K562 (cell line): ENCODE measurements at regions not wholly inside any gene's neighbourhood (a gene's known extent, or its start where the extent isn't known, plus 50 kb on each side); places are given as distances from the start of the nearest gene placed in this dataset.

Source experiments
- ATAC-seq: fragments of 200-7000 bp; cut with Tn5 transposase; 3 replicates; pipeline ENCODE4 v1.9.1; 2020; ENCODE audit warnings: moderate library complexity
- BruUV-seq: library from RNA; stranded (reverse); fragments of 400-500 nt; replicated peaks from 2 replicates; lab custom pipeline; 2021; lab: Mats Ljungman, UMichigan
- CTCF ChIA-PET: fragments of 300-600 bp; formaldehyde crosslinking; extraction: SDS; loops from one replicate; lab custom pipeline; 2021; ENCODE audit warnings: low intra/inter-chr PET ratio; lab: Yijun Ruan, JAX
- POLR2A ChIA-PET: fragments of 300-600, 350-650 bp; sonication (Branson Sonifier 250); formaldehyde crosslinking; extraction: SDS; loops from one replicate; lab custom pipeline; 2021; ENCODE audit warnings: antibody characterized with exemption, inconsistent platforms; lab: Yijun Ruan, JAX
- DNase-seq, 4 experiments: peaks; one replicate each; pipeline versions ENCODE4 v3.0.0 to v3.0.0-alpha.2; 2011 to 2018; ENCODE audit warnings: low spot score in 3 of 4, mixed read lengths in 3 of 4; ENCODE audit errors: extremely low read depth in 1 of 4
- FAIRE-seq: peaks from 2 replicates; lab custom pipeline; 2011; peaks lifted over from hg19 to GRCh38; lab: Jason Lieb, UNC
- H2AFZ ChIP-seq: 2 replicates; pipeline ENCODE4 v1.6.0; 2011; ENCODE audit warnings: low read depth, low read length, control low read depth, inconsistent platforms
- H3K27ac ChIP-seq: fragments of 200-600 bp; 3 replicates; pipeline ENCODE4 v1.8.0; 2011; ENCODE audit warnings: low read depth, mild to moderate bottlenecking, control low read depth, inconsistent platforms, low read length, moderate library complexity, mixed read lengths; ENCODE audit errors: extremely low read depth
- H3K27me3 ChIP-seq, 2 experiments: fragments of 300-600 bp in 1 of 2; 2 replicates in 1 of 2; 3 replicates in 1 of 2; pipeline versions ENCODE4 v1.6.0 to v1.8.0; 2011; ENCODE audit warnings: inconsistent platforms in 2 of 2, low read length in 2 of 2, mild to moderate bottlenecking in 1 of 2, mixed read lengths in 1 of 2, moderate library complexity in 1 of 2; ENCODE audit not compliant: control insufficient read depth in 2 of 2, insufficient read depth in 2 of 2
- H3K36me3 ChIP-seq: fragments of 300-600 bp; 3 replicates; pipeline ENCODE4 v1.8.0; 2011; ENCODE audit warnings: mild to moderate bottlenecking, low read length, inconsistent platforms; ENCODE audit not compliant: control insufficient read depth, insufficient read depth
- H3K4me1 ChIP-seq, 2 experiments: fragments of 200-600 bp in 1 of 2; replicated peaks in 1 of 2; 2 replicates in 1 of 2; 3 replicates in 1 of 2; pipeline versions ENCODE4 v1.5.1 to v1.8.0; 2011; ENCODE audit warnings: inconsistent platforms in 2 of 2, low read length in 2 of 2, mild to moderate bottlenecking in 1 of 2, mixed read lengths in 1 of 2, moderate library complexity in 1 of 2; ENCODE audit not compliant: control insufficient read depth in 2 of 2, insufficient read depth in 2 of 2
- H3K4me2 ChIP-seq: 2 replicates; pipeline ENCODE4 v1.6.1; 2011; ENCODE audit warnings: low read length, control low read depth, inconsistent platforms, mixed read lengths; ENCODE audit not compliant: insufficient read depth
- H3K4me3 ChIP-seq: fragments of 200-600 bp; sonication (generic), shearing (Covaris generic); 2 replicates; pipeline ENCODE4 v1.5.1; 2016; ENCODE audit warnings: control low read depth, inconsistent platforms
- H3K79me2 ChIP-seq: fragments of 200-600 bp; 3 replicates; pipeline ENCODE4 v1.8.0; 2011; ENCODE audit warnings: low read length, inconsistent platforms; ENCODE audit not compliant: control insufficient read depth, insufficient read depth
- H3K9ac ChIP-seq, 2 experiments: 2 replicates each; pipeline versions ENCODE4 v1.6.0 to v1.6.1; 2011; ENCODE audit warnings: low read depth in 2 of 2, low read length in 2 of 2, control low read depth in 1 of 2, inconsistent platforms in 1 of 2, mild to moderate bottlenecking in 1 of 2, mixed read lengths in 1 of 2; ENCODE audit not compliant: insufficient read depth in 1 of 2
- H3K9me1 ChIP-seq: one replicate; pipeline ENCODE4 v1.6.0; 2011; ENCODE audit warnings: inconsistent platforms, mild to moderate bottlenecking, low read length, moderate library complexity; ENCODE audit not compliant: control insufficient read depth, insufficient read depth
- H3K9me3 ChIP-seq: replicated peaks from 2 replicates; pipeline ENCODE4 v1.5.1; 2011; ENCODE audit warnings: low read depth, low read length, inconsistent platforms; ENCODE audit not compliant: control insufficient read depth, insufficient read depth
- H4K20me1 ChIP-seq: replicated peaks from 2 replicates; pipeline ENCODE4 v1.6.1; 2011; ENCODE audit warnings: low read length, inconsistent platforms, mixed read lengths; ENCODE audit not compliant: control insufficient read depth, insufficient read depth
- CBFB ChIP-seq: sonication (generic); formaldehyde crosslinking; IDR thresholded peaks from 2 replicates; pipeline ENCODE4 v1.4.0; 2020; ENCODE audit warnings: mild to moderate bottlenecking, missing genetic modification reagents
- NONO ChIP-seq, 2 experiments: fragments of 200-400 bp in 1 of 2; fragments of 450-650 bp in 1 of 2; formaldehyde crosslinking in 1 of 2; IDR thresholded peaks; 2 replicates each; pipeline ENCODE4 v1.6.1; 2017; ENCODE audit warnings: low read depth in 2 of 2, mild to moderate bottlenecking in 2 of 2, moderate library complexity in 2 of 2, low read length in 1 of 2
- POLR2G ChIP-seq: fragments of 200-400 bp; formaldehyde crosslinking; IDR thresholded peaks from 2 replicates; pipeline ENCODE4 v1.6.1; 2017; ENCODE audit warnings: low read depth, mild to moderate bottlenecking, antibody characterized with exemption, low read length, moderate library complexity
- SRSF9 ChIP-seq: fragments of 200-400 bp; formaldehyde crosslinking; IDR thresholded peaks from 2 replicates; pipeline ENCODE4 v1.6.1; 2017; ENCODE audit warnings: low read depth, low read length, borderline replicate concordance
- TAF1 ChIP-seq: IDR thresholded peaks from 2 replicates; pipeline ENCODE4 v1.6.1; 2011; ENCODE audit warnings: mild to moderate bottlenecking, low read length, moderate library complexity; ENCODE audit not compliant: insufficient read depth, control insufficient read depth, severe bottlenecking; ENCODE audit errors: extremely low read depth
- TRIM24 ChIP-seq, 2 experiments: fragments of 450-650 bp; IDR thresholded peaks; 2 replicates each; pipeline ENCODE4 v1.6.1; 2016
- ZNF445 ChIP-seq: fragments of 250-450 bp; sonication (Bioruptor Pico); IDR thresholded peaks from 2 replicates; pipeline ENCODE4 v1.4.0; 2020; ENCODE audit warnings: low read depth, mild to moderate bottlenecking, moderate library complexity
- ZNF77 ChIP-seq: fragments of 250-450 bp; sonication (Bioruptor Pico); IDR thresholded peaks from 2 replicates; pipeline ENCODE4 v1.5.0; 2020
- WGBS: fragments of 100-300 bp; shearing (Covaris generic); methylation state at CpG from one replicate; pipeline ENCODE4 v1.1.6; 2016; ENCODE audit warnings: low coverage, mixed read lengths; ENCODE audit not compliant: insufficient coverage; ENCODE audit errors: missing lambda C conversion rate; 5-methylcytosine and 5-hydroxymethylcytosine counted together
- in situ Hi-C: fragments of 300-500 bp; cut with MboI; formaldehyde crosslinking; loops from 4 replicates; pipeline ENCODE4 v1.15.0; 2018; ENCODE audit warnings: inconsistent platforms, mixed read lengths
- intact Hi-C: fragments of 100-400 bp; cut with micrococcal nuclease; formaldehyde crosslinking; loops from 2 replicates; pipeline ENCODE4 v1.14.2; 2022
- TF ChIP-seq, protein P1 (sequence below): fragments of 450-650 bp; IDR thresholded peaks from 2 replicates; pipeline ENCODE4 v1.6.1; 2016
- TF ChIP-seq, protein P2 (sequence below): sonication (generic); formaldehyde crosslinking; IDR thresholded peaks from 2 replicates; pipeline ENCODE4 v1.8.1; 2023; ENCODE audit warnings: mild to moderate bottlenecking, missing genetic modification reagents
- TF ChIP-seq, protein P3 (sequence below), 2 experiments: IDR thresholded peaks in 1 of 2; conservative IDR thresholded peaks in 1 of 2; 2 replicates each; pipeline ENCODE4 v1.6.1; 2016; ENCODE audit warnings: low read depth in 2 of 2, mild to moderate bottlenecking in 1 of 2, missing compliant biosample characterization in 1 of 2, missing genetic modification characterization in 1 of 2, moderate library complexity in 1 of 2
- TF ChIP-seq, protein P4 (sequence below): fragments of 450-650 bp; IDR thresholded peaks from 2 replicates; pipeline ENCODE4 v1.6.1; 2017; ENCODE audit warnings: antibody characterized with exemption

DNA sequence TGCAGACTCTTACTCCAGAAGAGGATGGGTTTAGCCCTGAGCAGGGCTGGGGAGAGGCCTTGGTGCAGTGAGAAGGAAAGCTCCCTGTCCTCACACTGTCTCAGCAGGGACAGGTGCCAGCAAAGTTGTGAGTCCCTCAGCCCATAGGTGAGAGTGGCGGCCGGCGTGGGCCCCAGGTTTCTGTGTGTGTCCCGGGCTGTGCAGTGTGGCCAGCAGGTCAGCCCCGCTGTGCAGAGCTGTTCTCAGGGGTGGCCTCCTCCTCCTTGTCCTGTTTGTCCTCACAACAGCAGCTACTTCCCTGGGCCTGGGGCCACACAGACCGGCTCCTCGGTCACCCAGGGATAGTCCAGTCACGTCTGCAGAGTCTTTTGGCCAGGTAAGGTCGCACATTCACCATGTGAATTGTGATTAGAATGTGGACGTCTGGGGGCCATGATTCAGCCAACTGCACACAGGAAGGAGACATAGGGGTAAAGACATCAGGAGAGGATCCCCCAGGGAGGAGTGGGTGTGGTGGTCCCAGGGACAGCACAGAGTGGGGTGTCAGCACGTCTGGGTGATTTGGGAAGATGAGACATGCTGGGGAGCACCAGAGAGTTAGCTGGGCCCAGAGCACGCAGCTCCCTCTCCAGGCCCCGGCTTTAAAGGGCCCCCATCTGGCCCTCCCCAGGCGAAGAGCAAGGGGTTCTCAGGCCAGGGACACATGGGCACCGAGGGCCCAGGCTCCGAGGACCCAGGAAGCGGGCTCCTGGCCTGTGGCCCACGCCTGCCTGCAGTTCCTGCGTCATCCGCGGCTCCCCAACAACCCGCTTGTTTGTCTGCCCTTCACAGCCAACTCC, 81.6 kb downstream of the MYEOV start:
- Histone ChIP-seq H3K9me1 (no peaks in the 10 kb centered on the region), H3K4me1 (peaks cover 1 to 54% of the 10 kb centered on the region in 2 experiments; a peak in 4 of 5 replicates), H2AFZ (no peak overlapping the region), H3K4me2 (no peak overlapping the region), H3K27ac (no peak overlapping the region; the same call in 2 of the 3 replicates), H3K27me3 (no peaks in the 10 kb centered on the region), H3K9me3 (no peaks in the 10 kb centered on the region), H3K4me3 (no peak overlapping the region), H3K79me2 (no peaks in the 10 kb centered on the region), H4K20me1 (no peaks in the 10 kb centered on the region), H3K9ac (peak overlapping the region in 1 of 2 experiments; percentile 65; a peak in 2 of 4 replicates), H3K36me3 (0 out of 3 replicates have a peak, but pooled peaks cover 2% of the 10 kb centered on the region)
- no TSS peak for BruUV-seq
- POLR2A ChIA-PET, result interaction anchor here (0.5 to 1.2 kb wide), 2 partner anchors 8 to 10 kb away, joined by 3 to 6 read pairs; no protein-coding TSS in a partner anchor
- FAIRE-seq (no peak), DNase-seq (no peak), ATAC-seq (no peak; the same call in 2 of the 3 replicates)
- TF ChIP-seq, protein P1, sequence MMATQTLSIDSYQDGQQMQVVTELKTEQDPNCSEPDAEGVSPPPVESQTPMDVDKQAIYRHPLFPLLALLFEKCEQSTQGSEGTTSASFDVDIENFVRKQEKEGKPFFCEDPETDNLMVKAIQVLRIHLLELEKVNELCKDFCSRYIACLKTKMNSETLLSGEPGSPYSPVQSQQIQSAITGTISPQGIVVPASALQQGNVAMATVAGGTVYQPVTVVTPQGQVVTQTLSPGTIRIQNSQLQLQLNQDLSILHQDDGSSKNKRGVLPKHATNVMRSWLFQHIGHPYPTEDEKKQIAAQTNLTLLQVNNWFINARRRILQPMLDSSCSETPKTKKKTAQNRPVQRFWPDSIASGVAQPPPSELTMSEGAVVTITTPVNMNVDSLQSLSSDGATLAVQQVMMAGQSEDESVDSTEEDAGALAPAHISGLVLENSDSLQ, result no peak
- TF ChIP-seq POLR2G (peak; percentile 50), SRSF9 (no peak), TRIM24 (IDR thresholded peaks at IDR 0.05) (no peak), ZNF77 (CRISPR knock-in tag) (no peak), TAF1 (no peak), NONO (IDR thresholded peaks at IDR 0.05; ENCODE audit: low read depth in 2 of 2, low read length in 1 of 2) (no peak), ZNF445 (no peak), CBFB (CRISPR knock-in tag) (no peak)
- TF ChIP-seq, protein P2, sequence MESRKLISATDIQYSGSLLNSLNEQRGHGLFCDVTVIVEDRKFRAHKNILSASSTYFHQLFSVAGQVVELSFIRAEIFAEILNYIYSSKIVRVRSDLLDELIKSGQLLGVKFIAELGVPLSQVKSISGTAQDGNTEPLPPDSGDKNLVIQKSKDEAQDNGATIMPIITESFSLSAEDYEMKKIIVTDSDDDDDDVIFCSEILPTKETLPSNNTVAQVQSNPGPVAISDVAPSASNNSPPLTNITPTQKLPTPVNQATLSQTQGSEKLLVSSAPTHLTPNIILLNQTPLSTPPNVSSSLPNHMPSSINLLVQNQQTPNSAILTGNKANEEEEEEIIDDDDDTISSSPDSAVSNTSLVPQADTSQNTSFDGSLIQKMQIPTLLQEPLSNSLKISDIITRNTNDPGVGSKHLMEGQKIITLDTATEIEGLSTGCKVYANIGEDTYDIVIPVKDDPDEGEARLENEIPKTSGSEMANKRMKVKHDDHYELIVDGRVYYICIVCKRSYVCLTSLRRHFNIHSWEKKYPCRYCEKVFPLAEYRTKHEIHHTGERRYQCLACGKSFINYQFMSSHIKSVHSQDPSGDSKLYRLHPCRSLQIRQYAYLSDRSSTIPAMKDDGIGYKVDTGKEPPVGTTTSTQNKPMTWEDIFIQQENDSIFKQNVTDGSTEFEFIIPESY (CRISPR knock-in tag), result peak; percentile 95
- TF ChIP-seq, protein P3, sequence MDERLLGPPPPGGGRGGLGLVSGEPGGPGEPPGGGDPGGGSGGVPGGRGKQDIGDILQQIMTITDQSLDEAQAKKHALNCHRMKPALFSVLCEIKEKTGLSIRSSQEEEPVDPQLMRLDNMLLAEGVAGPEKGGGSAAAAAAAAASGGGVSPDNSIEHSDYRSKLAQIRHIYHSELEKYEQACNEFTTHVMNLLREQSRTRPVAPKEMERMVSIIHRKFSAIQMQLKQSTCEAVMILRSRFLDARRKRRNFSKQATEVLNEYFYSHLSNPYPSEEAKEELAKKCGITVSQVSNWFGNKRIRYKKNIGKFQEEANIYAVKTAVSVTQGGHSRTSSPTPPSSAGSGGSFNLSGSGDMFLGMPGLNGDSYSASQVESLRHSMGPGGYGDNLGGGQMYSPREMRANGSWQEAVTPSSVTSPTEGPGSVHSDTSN (CRISPR knock-in tag; IDR thresholded peaks at IDR 0.05; ENCODE audit: low read depth), result no peak
- TF ChIP-seq, protein P3 (tag; conservative IDR thresholded peaks at IDR 0.05; ENCODE audit: low read depth), result no peak
- TF ChIP-seq, protein P4, sequence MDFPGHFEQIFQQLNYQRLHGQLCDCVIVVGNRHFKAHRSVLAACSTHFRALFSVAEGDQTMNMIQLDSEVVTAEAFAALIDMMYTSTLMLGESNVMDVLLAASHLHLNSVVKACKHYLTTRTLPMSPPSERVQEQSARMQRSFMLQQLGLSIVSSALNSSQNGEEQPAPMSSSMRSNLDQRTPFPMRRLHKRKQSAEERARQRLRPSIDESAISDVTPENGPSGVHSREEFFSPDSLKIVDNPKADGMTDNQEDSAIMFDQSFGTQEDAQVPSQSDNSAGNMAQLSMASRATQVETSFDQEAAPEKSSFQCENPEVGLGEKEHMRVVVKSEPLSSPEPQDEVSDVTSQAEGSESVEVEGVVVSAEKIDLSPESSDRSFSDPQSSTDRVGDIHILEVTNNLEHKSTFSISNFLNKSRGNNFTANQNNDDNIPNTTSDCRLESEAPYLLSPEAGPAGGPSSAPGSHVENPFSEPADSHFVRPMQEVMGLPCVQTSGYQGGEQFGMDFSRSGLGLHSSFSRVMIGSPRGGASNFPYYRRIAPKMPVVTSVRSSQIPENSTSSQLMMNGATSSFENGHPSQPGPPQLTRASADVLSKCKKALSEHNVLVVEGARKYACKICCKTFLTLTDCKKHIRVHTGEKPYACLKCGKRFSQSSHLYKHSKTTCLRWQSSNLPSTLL, result no peak
- 74% methylated on average over 18 of the region's 22 CpGs for WGBS
- CTCF ChIA-PET, result no interaction called here
- intact Hi-C loops, result no loop called here
- in situ Hi-C loops, result no loop called here
